Astrocyte (in vitro differentiated cells and primary cell): ENCODE measurements at regions not wholly inside any gene's neighbourhood (a gene's known extent, or its start where the extent isn't known, plus 50 kb on each side); places are given as distances from the start of the nearest gene placed in this dataset.

Source experiments
- DNase-seq: peaks from one replicate; pipeline ENCODE4 v3.0.0-alpha.2; 2010; ENCODE audit warnings: low read depth
- FAIRE-seq: peaks from 2 replicates; lab custom pipeline; 2011; peaks lifted over from hg19 to GRCh38; lab: Jason Lieb, UNC
- H2AFZ ChIP-seq: 2 replicates; pipeline ENCODE4 v1.6.0; 2012; ENCODE audit warnings: low read depth, low read length, inconsistent platforms
- H3K27ac ChIP-seq: 2 replicates; pipeline ENCODE4 v1.5.1; 2011; ENCODE audit warnings: low read depth, low read length, inconsistent platforms
- H3K27me3 ChIP-seq: 2 replicates; pipeline ENCODE4 v1.6.0; 2011; ENCODE audit warnings: low read length, inconsistent platforms; ENCODE audit not compliant: insufficient read depth
- H3K36me3 ChIP-seq: 2 replicates; pipeline ENCODE4 v1.5.1; 2011; ENCODE audit warnings: low read length, inconsistent platforms; ENCODE audit not compliant: insufficient read depth
- H3K4me1 ChIP-seq: 2 replicates; pipeline ENCODE4 v1.5.1; 2011; ENCODE audit warnings: low read length, inconsistent platforms; ENCODE audit not compliant: insufficient read depth
- H3K4me2 ChIP-seq: 2 replicates; pipeline ENCODE4 v1.6.0; 2012; ENCODE audit warnings: low read length, inconsistent platforms
- H3K4me3 ChIP-seq: 2 replicates; pipeline ENCODE4 v1.5.1; 2011; ENCODE audit warnings: low read depth, mild to moderate bottlenecking, low read length, inconsistent platforms; ENCODE audit not compliant: insufficient read depth
- H3K79me2 ChIP-seq: 2 replicates; pipeline ENCODE4 v1.6.0; 2012; ENCODE audit warnings: mild to moderate bottlenecking, low read length, inconsistent platforms; ENCODE audit not compliant: insufficient read depth
- H3K9ac ChIP-seq: 2 replicates; pipeline ENCODE4 v1.6.0; 2012; ENCODE audit warnings: mild to moderate bottlenecking, low read length, inconsistent platforms
- H3K9me3 ChIP-seq: 2 replicates; pipeline ENCODE4 v1.5.1; 2012; ENCODE audit warnings: low read depth, mild to moderate bottlenecking, low read length, inconsistent platforms; ENCODE audit not compliant: insufficient read depth
- H4K20me1 ChIP-seq: 2 replicates; pipeline ENCODE4 v1.6.0; 2012; ENCODE audit warnings: low read length, inconsistent platforms; ENCODE audit not compliant: insufficient read depth
- H3K27ac Mint-ChIP-seq: one replicate; pipeline ENCODE4 v1.8.0; 2021; ENCODE audit warnings: mild to moderate bottlenecking, mixed read lengths; ENCODE audit not compliant: unreplicated experiment
- H3K27me3 Mint-ChIP-seq: one replicate; pipeline ENCODE4 v1.8.0; 2021; ENCODE audit warnings: low read depth, mixed read lengths; ENCODE audit not compliant: unreplicated experiment
- H3K36me3 Mint-ChIP-seq: one replicate; pipeline ENCODE4 v1.8.0; 2021; ENCODE audit warnings: low read depth, mixed read lengths; ENCODE audit not compliant: unreplicated experiment
- H3K4me1 Mint-ChIP-seq: one replicate; pipeline ENCODE4 v1.8.0; 2021; ENCODE audit warnings: low read depth, mixed read lengths; ENCODE audit not compliant: unreplicated experiment
- H3K4me3 Mint-ChIP-seq: one replicate; pipeline ENCODE4 v1.8.0; 2021; ENCODE audit warnings: mild to moderate bottlenecking, moderate library complexity, mixed read lengths; ENCODE audit not compliant: unreplicated experiment
- H3K9me3 Mint-ChIP-seq: one replicate; pipeline ENCODE4 v1.8.0; 2021; ENCODE audit warnings: mild to moderate bottlenecking, mixed read lengths; ENCODE audit not compliant: unreplicated experiment
- CTCF ChIP-seq: IDR thresholded peaks from 2 replicates; pipeline ENCODE4 v1.5.1; 2011; ENCODE audit warnings: low read depth, mild to moderate bottlenecking, inconsistent platforms, low read length, moderate library complexity; ENCODE audit not compliant: insufficient read depth
- EZH2 ChIP-seq: IDR thresholded peaks from 2 replicates; pipeline ENCODE4 v1.6.1; 2012; ENCODE audit warnings: mild to moderate bottlenecking, low read length, inconsistent platforms; ENCODE audit not compliant: insufficient read depth

GRCh38 chr14:43369710-43370564 lies 1137.1 kb downstream of the FSCB start:
- H3K9ac ChIP-seq: no peak overlapping the region
- no peak overlapping the region for H3K4me3 ChIP-seq
- no peaks in the 10 kb centered on the region for H3K4me1 Mint-ChIP-seq
- H3K27ac ChIP-seq: no peak overlapping the region
- H4K20me1 ChIP-seq: no peaks in the 10 kb centered on the region
- H3K27me3 ChIP-seq: no peaks in the 10 kb centered on the region
- H3K9me3 ChIP-seq: no peaks in the 10 kb centered on the region
- no peaks in the 10 kb centered on the region for H3K36me3 Mint-ChIP-seq
- H3K4me3 Mint-ChIP-seq: no peak overlapping the region
- H3K36me3 ChIP-seq: no peaks in the 10 kb centered on the region
- FAIRE-seq (no peak), DNase-seq (no peak)
- H2AFZ ChIP-seq: no peak overlapping the region
- TF ChIP-seq EZH2: no peak
- TF ChIP-seq CTCF: no peak
- H3K4me2 ChIP-seq: no peak overlapping the region
- peaks cover 6% of the 10 kb centered on the region for H3K9me3 Mint-ChIP-seq
- no peaks in the 10 kb centered on the region for H3K27me3 Mint-ChIP-seq
- H3K27ac Mint-ChIP-seq: no peak overlapping the region
- no peaks in the 10 kb centered on the region for H3K4me1 ChIP-seq
- no peaks in the 10 kb centered on the region for H3K79me2 ChIP-seq

GRCh38 chr14:43362586-43362985 lies 1144.5 kb downstream of the FSCB start:
- no peak for FAIRE-seq
- Mint-ChIP-seq H3K27me3 (peaks cover 3% of the 10 kb centered on the region), H3K4me1 (no peaks in the 10 kb centered on the region), H3K9me3 (no peaks in the 10 kb centered on the region), H3K36me3 (no peaks in the 10 kb centered on the region), H3K4me3 (no peak overlapping the region), H3K27ac (no peak overlapping the region)
- DNase-seq: no peak
- Histone ChIP-seq H3K79me2 (no peaks in the 10 kb centered on the region), H3K36me3 (no peaks in the 10 kb centered on the region), H3K27me3 (no peaks in the 10 kb centered on the region), H3K9ac (no peak overlapping the region), H4K20me1 (no peaks in the 10 kb centered on the region), H3K4me3 (no peak overlapping the region), H3K27ac (no peak overlapping the region), H3K4me2 (no peak overlapping the region), H3K4me1 (no peaks in the 10 kb centered on the region), H2AFZ (no peak overlapping the region), H3K9me3 (no peaks in the 10 kb centered on the region)
- TF ChIP-seq CTCF (no peak), EZH2 (no peak)

GRCh38 chr14:43361751-43362150 lies 1145.3 kb downstream of the FSCB start:
- Histone ChIP-seq H3K4me2 (no peak overlapping the region), H3K27ac (no peak overlapping the region), H3K79me2 (no peaks in the 10 kb centered on the region), H3K9me3 (no peaks in the 10 kb centered on the region), H3K27me3 (no peaks in the 10 kb centered on the region), H4K20me1 (no peaks in the 10 kb centered on the region), H3K9ac (no peak overlapping the region), H3K36me3 (no peaks in the 10 kb centered on the region), H2AFZ (no peak overlapping the region), H3K4me1 (no peaks in the 10 kb centered on the region), H3K4me3 (no peak overlapping the region)
- no peak overlapping the region for H3K4me3 Mint-ChIP-seq
- FAIRE-seq: no peak
- no peak for DNase-seq
- H3K27ac Mint-ChIP-seq: no peak overlapping the region
- H3K4me1 Mint-ChIP-seq: no peaks in the 10 kb centered on the region
- peaks cover 3% of the 10 kb centered on the region for H3K27me3 Mint-ChIP-seq
- TF ChIP-seq CTCF (no peak), EZH2 (no peak)
- no peaks in the 10 kb centered on the region for H3K36me3 Mint-ChIP-seq
- H3K9me3 Mint-ChIP-seq: no peaks in the 10 kb centered on the region
